ENCODE measurements at regions not wholly inside any gene's neighbourhood (a gene's known extent, or its start where the extent isn't known, plus 50 kb on each side); places are given as distances from the start of the nearest gene placed in this dataset.

DNA sequence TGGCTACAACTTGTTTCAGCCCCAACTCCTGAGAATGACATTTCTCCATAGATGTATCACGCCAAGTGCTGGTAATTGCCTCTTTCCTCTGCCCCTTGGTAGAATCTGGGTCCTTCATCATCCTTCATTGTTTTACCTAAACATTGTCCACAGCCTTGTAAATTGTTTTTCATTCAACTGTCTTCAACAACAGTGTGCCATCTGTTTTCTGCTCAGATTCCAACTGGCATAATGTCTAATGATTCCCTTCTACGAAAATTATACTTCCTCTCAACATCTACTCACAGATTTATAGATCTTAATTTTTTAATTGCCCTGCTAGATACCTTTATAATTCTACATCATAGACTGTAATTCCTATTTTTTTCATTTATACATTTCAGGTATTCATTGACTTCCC is 226.9 kb downstream of the TPRG1 start:
- DNase-seq (ENCODE audit: low read depth in 1 of 2, low spot score in 1 of 2), result no peak

DNA sequence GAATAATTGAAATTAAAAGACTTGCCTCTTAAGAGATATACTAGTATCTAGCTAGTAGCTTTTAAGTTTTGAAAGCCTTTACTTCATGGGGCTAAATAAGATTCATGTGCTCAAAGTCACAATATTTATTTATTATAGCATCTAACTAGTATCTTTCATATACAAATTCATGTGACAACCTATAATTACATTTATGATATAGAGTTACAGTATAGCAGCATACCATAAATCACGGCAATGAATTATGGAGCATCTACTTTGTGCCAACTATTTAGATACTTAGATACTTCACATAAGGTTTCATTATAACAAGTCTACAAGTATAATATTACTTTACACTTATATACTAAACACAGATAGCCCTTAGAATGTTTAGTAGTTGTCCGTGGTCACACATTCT is 229.4 kb downstream of the TPRG1 start:
- Histone ChIP-seq H3K27me3 (ENCODE audit: insufficient read depth, poor library complexity, severe bottlenecking) (no peaks in the 10 kb centered on the region), H3K27ac (replicated peaks) (no peak overlapping the region), H3K4me3 (replicated peaks; ENCODE audit: insufficient read depth, low read length) (no peak overlapping the region)
- TF ChIP-seq POLR2AphosphoS5 (IDR thresholded peaks at IDR 0.05; ENCODE audit: low read depth) (no peak), CTCF (IDR thresholded peaks at IDR 0.05; ENCODE audit: insufficient read depth, low read length) (no peak), SPI1 (IDR thresholded peaks at IDR 0.05; ENCODE audit: borderline replicate concordance, low read depth) (no peak), GABPA (IDR thresholded peaks at IDR 0.05; ENCODE audit: low read depth) (no peak), REST (IDR thresholded peaks at IDR 0.05; ENCODE audit: insufficient replicate concordance, low read depth) (no peak)
- DNase-seq (ENCODE audit: low read depth in 1 of 2, low spot score in 1 of 2), result no peak

More for the DNA sequence above, 226.9 kb downstream of the TPRG1 start:
- Histone ChIP-seq H3K27ac (replicated peaks) (no peak overlapping the region), H3K4me3 (replicated peaks; ENCODE audit: insufficient read depth, low read length) (no peak overlapping the region), H3K27me3 (ENCODE audit: insufficient read depth, poor library complexity, severe bottlenecking) (no peaks in the 10 kb centered on the region)
- TF ChIP-seq SPI1 (IDR thresholded peaks at IDR 0.05; ENCODE audit: borderline replicate concordance, low read depth), result no peak
- no peak for TF ChIP-seq POLR2AphosphoS5 (IDR thresholded peaks at IDR 0.05; ENCODE audit: low read depth)
- no peak for TF ChIP-seq GABPA (IDR thresholded peaks at IDR 0.05; ENCODE audit: low read depth)
- no peak for TF ChIP-seq CTCF (IDR thresholded peaks at IDR 0.05; ENCODE audit: insufficient read depth, low read length)
- TF ChIP-seq REST (IDR thresholded peaks at IDR 0.05; ENCODE audit: insufficient replicate concordance, low read depth), result no peak

GRCh38 chr3:189403194-189403593 is 228.0 kb upstream of the TP63 start:
- no peak for DNase-seq (ENCODE audit: low read depth in 1 of 2, low spot score in 1 of 2)
- no peak overlapping the region for H3K4me3 ChIP-seq (replicated peaks; ENCODE audit: insufficient read depth, low read length)

More at GRCh38 chr3:189403194-189403593, 228.0 kb upstream of the TP63 start:
- H3K27me3 ChIP-seq (ENCODE audit: insufficient read depth, poor library complexity, severe bottlenecking), result no peaks in the 10 kb centered on the region
- H3K27ac ChIP-seq (replicated peaks), result no peak overlapping the region
- no peak for TF ChIP-seq CTCF (IDR thresholded peaks at IDR 0.05; ENCODE audit: insufficient read depth, low read length)
- no peak for TF ChIP-seq POLR2AphosphoS5 (IDR thresholded peaks at IDR 0.05; ENCODE audit: low read depth)
- TF ChIP-seq SPI1 (IDR thresholded peaks at IDR 0.05; ENCODE audit: borderline replicate concordance, low read depth), result no peak
- TF ChIP-seq GABPA (IDR thresholded peaks at IDR 0.05; ENCODE audit: low read depth), result no peak
- no peak for TF ChIP-seq REST (IDR thresholded peaks at IDR 0.05; ENCODE audit: insufficient replicate concordance, low read depth)

Data from HL-60 (cell line).